Dedifferentiated amniotic fluid mesenchymal stem cell (primary cell): ENCODE measurements at regions not wholly inside any gene's neighbourhood (a gene's known extent, or its start where the extent isn't known, plus 50 kb on each side); places are given as distances from the start of the nearest gene placed in this dataset.
"Not testable (repeated sequence)": the region's sequence is repeated elsewhere in the genome, so short reads cannot be mapped to it uniquely, and the experiment has no call there.

Source experiments
- DNase-seq: peaks from one replicate; pipeline ENCODE4 v3.0.0-alpha.2; 2016; ENCODE audit errors: extremely low spot score

GRCh38 chr6:134429861-134430380 lies 112.0 kb upstream of the SGK1 start:
- no peak for DNase-seq

GRCh38 chr6:134427721-134428120 lies 109.8 kb upstream of the SGK1 start:
- DNase-seq, result no peak

GRCh38 chr6:134426623-134427022 lies 108.7 kb upstream of the SGK1 start:
- DNase-seq, result no peak

GRCh38 chr6:134425917-134426316 lies 108.0 kb upstream of the SGK1 start:
- not testable (repeated sequence) for DNase-seq

- DNase-seq, result no peak
These were observed 107.6 kb upstream of the SGK1 start for GRCh38 chr6:134425513-134425912.

- no peak for DNase-seq
These were observed 106.9 kb upstream of the SGK1 start for GRCh38 chr6:134424798-134425170.

GRCh38 chr6:134424165-134424797 lies 106.4 kb upstream of the SGK1 start:
- no peak for DNase-seq

- DNase-seq, result peak; percentile 91
These were observed 104.7 kb upstream of the SGK1 start for GRCh38 chr6:134422426-134423231.

- peak; percentile 52 for DNase-seq
These were observed 103.6 kb upstream of the SGK1 start for GRCh38 chr6:134421501-134421900.

GRCh38 chr6:134420614-134421181 lies 102.8 kb upstream of the SGK1 start:
- no peak for DNase-seq

- DNase-seq, result no peak
These were observed 101.8 kb upstream of the SGK1 start for GRCh38 chr6:134419716-134420115.

GRCh38 chr6:134416418-134417154 lies 98.7 kb upstream of the SGK1 start:
- DNase-seq, result no peak

- no peak for DNase-seq
These were observed 97.7 kb upstream of the SGK1 start for GRCh38 chr6:134415656-134416055.

- DNase-seq, result no peak
These were observed 97.3 kb upstream of the SGK1 start for GRCh38 chr6:134415194-134415593.

GRCh38 chr6:134414793-134415192 lies 96.9 kb upstream of the SGK1 start:
- DNase-seq, result no peak

- no peak for DNase-seq
These were observed 95.3 kb upstream of the SGK1 start for GRCh38 chr6:134413241-134413643.

- no peak for DNase-seq
These were observed 92.6 kb upstream of the SGK1 start for GRCh38 chr6:134410541-134410940.

- no peak for DNase-seq
These were observed 89.9 kb upstream of the SGK1 start for GRCh38 chr6:134407791-134408190.

- no peak for DNase-seq
These were observed 88.4 kb upstream of the SGK1 start for GRCh38 chr6:134406311-134406710.

- no peak for DNase-seq
These were observed 87.6 kb upstream of the SGK1 start for GRCh38 chr6:134405386-134406087.

- DNase-seq, result not testable (repeated sequence)
These were observed 85.4 kb upstream of the SGK1 start for GRCh38 chr6:134403312-134403711.
